ENCODE measurements at regions not wholly inside any gene's neighbourhood (a gene's known extent, or its start where the extent isn't known, plus 50 kb on each side); places are given as distances from the start of the nearest gene placed in this dataset.

DNA sequence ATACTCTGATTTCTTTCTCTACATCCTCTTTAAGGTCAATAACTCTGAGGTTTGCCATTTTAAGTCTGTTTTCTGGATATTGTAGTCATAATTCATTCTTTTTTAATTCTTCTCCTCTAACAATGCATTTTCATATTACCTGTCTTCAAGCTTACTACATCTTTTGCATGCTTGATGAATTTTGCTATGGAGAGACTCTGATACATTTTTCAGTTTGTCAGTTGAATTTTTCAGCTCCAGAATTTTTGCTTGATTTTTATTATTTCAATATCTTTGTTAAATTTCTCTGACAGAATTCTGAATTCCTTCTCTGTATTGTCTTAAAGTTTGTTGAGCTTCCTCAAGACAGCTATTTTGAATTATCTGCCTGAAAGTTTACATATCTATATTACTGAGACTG lies 159.8 kb upstream of the ST8SIA4 start:
- ChIA-PET POLR2A (no interaction called here), CTCF (no interaction called here)
- no peak overlapping the region for H3K4me2 ChIP-seq
- H3K27me3 ChIP-seq (ENCODE audit: insufficient read depth), result no peaks in the 10 kb centered on the region
- no peak overlapping the region for H3K4me3 ChIP-seq (ENCODE audit: low read depth in 2 of 2, low read length in 1 of 2)
- no peaks in the 10 kb centered on the region for H3F3A ChIP-seq (replicated peaks; ENCODE audit: insufficient read depth)
- H3K4me1 ChIP-seq (ENCODE audit: control insufficient read depth in 1 of 2, insufficient read depth in 2 of 2, low read depth in 1 of 2, low read length in 1 of 2), result no peaks in the 10 kb centered on the region
- H3K79me2 ChIP-seq (ENCODE audit: insufficient read depth), result no peaks in the 10 kb centered on the region
- no peaks in the 10 kb centered on the region for H3K36me3 ChIP-seq (replicated peaks in 1 of 2; ENCODE audit: control insufficient read depth in 1 of 2, insufficient read depth in 2 of 2, low read length in 1 of 2)
- H3K9ac ChIP-seq, result no peak overlapping the region
- no peak overlapping the region for H3K27ac ChIP-seq (ENCODE audit: low read depth in 2 of 2, low read length in 1 of 2)
- no peaks in the 10 kb centered on the region for H4K20me1 ChIP-seq (ENCODE audit: insufficient read depth)
- no peaks in the 10 kb centered on the region for H3K9me2 ChIP-seq
- no peaks in the 10 kb centered on the region for H3K9me3 ChIP-seq
- no peak overlapping the region for H2AFZ ChIP-seq (ENCODE audit: low read depth)
- TF ChIP-seq MEF2A (IDR thresholded peaks at IDR 0.05; ENCODE audit: borderline replicate concordance, low read depth) (no peak), SIN3A (IDR thresholded peaks at IDR 0.05; ENCODE audit: borderline replicate concordance, low read depth, low read length) (no peak), PBX3 (IDR thresholded peaks at IDR 0.05) (no peak), FOXM1 (IDR thresholded peaks at IDR 0.05; ENCODE audit: low read depth) (no peak), RFX5 (IDR thresholded peaks at IDR 0.05; ENCODE audit: low read length) (no peak)
- no peak for DNase-seq

DNA sequence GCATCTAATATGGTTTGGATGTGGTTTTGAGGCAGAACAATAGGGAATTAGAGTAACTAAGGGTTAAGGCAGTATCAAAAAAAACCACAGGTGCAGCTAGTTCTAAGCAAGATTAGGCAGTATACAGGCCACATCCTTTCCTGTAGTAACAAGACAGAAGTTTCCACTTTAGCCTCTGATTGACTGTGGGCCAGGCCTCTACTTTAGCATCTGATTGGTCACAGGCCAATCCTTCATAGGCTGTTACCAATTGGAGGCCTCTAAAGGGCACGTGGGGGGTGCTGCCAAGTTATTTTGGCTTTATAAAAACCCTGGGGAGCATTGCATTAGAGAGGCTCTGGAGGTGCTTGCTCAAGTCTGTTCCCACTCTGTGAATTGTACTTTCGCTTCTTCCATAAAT lies 144.1 kb upstream of the ST8SIA4 start:
- no peak overlapping the region for H3K27ac ChIP-seq (ENCODE audit: low read depth in 2 of 2, low read length in 1 of 2)
- H4K20me1 ChIP-seq (ENCODE audit: insufficient read depth), result no peaks in the 10 kb centered on the region
- H2AFZ ChIP-seq (ENCODE audit: low read depth), result no peak overlapping the region
- CTCF ChIA-PET, result no interaction called here
- no peaks in the 10 kb centered on the region for H3K9me2 ChIP-seq
- POLR2A ChIA-PET, result no interaction called here
- H3K36me3 ChIP-seq (replicated peaks in 1 of 2; ENCODE audit: control insufficient read depth in 1 of 2, insufficient read depth in 2 of 2, low read length in 1 of 2), result no peaks in the 10 kb centered on the region
- no peaks in the 10 kb centered on the region for H3K79me2 ChIP-seq (ENCODE audit: insufficient read depth)
- no peak overlapping the region for H3K9ac ChIP-seq
- no peak overlapping the region for H3K4me3 ChIP-seq (ENCODE audit: low read depth in 2 of 2, low read length in 1 of 2)
- no peak overlapping the region for H3K4me2 ChIP-seq
- WGBS (ENCODE audit: low lambda C conversion rate), result 33% methylated on average over 2 of the region's 2 CpGs
- H3K4me1 ChIP-seq (ENCODE audit: control insufficient read depth in 1 of 2, insufficient read depth in 2 of 2, low read depth in 1 of 2, low read length in 1 of 2), result no peaks in the 10 kb centered on the region
- no peaks in the 10 kb centered on the region for H3F3A ChIP-seq (replicated peaks; ENCODE audit: insufficient read depth)
- no peak for TF ChIP-seq SMC3 (IDR thresholded peaks at IDR 0.05; ENCODE audit: low read depth, low read length)
- no peak for TF ChIP-seq PBX3 (IDR thresholded peaks at IDR 0.05)
- TF ChIP-seq POLR2AphosphoS5 (IDR thresholded peaks at IDR 0.05; ENCODE audit: low read depth, low read length), result no peak
- no peak for TF ChIP-seq TEAD4 (IDR thresholded peaks at IDR 0.05; ENCODE audit: borderline replicate concordance, insufficient read depth)
- TF ChIP-seq FOSL2 (IDR thresholded peaks at IDR 0.05; ENCODE audit: borderline replicate concordance, low read depth), result no peak
- TF ChIP-seq, protein P1, sequence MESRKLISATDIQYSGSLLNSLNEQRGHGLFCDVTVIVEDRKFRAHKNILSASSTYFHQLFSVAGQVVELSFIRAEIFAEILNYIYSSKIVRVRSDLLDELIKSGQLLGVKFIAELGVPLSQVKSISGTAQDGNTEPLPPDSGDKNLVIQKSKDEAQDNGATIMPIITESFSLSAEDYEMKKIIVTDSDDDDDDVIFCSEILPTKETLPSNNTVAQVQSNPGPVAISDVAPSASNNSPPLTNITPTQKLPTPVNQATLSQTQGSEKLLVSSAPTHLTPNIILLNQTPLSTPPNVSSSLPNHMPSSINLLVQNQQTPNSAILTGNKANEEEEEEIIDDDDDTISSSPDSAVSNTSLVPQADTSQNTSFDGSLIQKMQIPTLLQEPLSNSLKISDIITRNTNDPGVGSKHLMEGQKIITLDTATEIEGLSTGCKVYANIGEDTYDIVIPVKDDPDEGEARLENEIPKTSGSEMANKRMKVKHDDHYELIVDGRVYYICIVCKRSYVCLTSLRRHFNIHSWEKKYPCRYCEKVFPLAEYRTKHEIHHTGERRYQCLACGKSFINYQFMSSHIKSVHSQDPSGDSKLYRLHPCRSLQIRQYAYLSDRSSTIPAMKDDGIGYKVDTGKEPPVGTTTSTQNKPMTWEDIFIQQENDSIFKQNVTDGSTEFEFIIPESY (IDR thresholded peaks at IDR 0.05; ENCODE audit: borderline replicate concordance, low read depth), result no peak
- no peak for TF ChIP-seq MAX (IDR thresholded peaks at IDR 0.05; ENCODE audit: low read depth)
- TF ChIP-seq ELF1 (IDR thresholded peaks at IDR 0.05), result no peak
- no peak for TF ChIP-seq TCF12 (IDR thresholded peaks at IDR 0.05)
- TF ChIP-seq USF2 (IDR thresholded peaks at IDR 0.05; ENCODE audit: borderline replicate concordance, low read depth, low read length), result no peak
- TF ChIP-seq MEF2A (IDR thresholded peaks at IDR 0.05; ENCODE audit: borderline replicate concordance, low read depth), result no peak
- no peak for TF ChIP-seq CTCF (IDR thresholded peaks at IDR 0.05)
- no peak for TF ChIP-seq FOXJ3 (CRISPR knock-in tag; IDR thresholded peaks at IDR 0.05)
- TF ChIP-seq EZH2phosphoT487 (IDR thresholded peaks at IDR 0.05; ENCODE audit: borderline replicate concordance, low read depth), result no peak
- no peak for TF ChIP-seq RXRA (IDR thresholded peaks at IDR 0.05; ENCODE audit: borderline replicate concordance, low read depth)
- no peaks in the 10 kb centered on the region for H3K9me3 ChIP-seq
- DNase-seq, result no peak
- no peaks in the 10 kb centered on the region for H3K27me3 ChIP-seq (ENCODE audit: insufficient read depth)

All from SK-N-SH (cell line).